ENCODE measurements at regions not wholly inside any gene's neighbourhood (a gene's known extent, or its start where the extent isn't known, plus 50 kb on each side); places are given as distances from the start of the nearest gene placed in this dataset.

- Mint-ChIP-seq H3K27ac (no peak overlapping the region), H3K9me3 (ENCODE audit: insufficient read depth) (no peaks in the 10 kb centered on the region), H3K4me3 (no peak overlapping the region), H3K4me1 (peaks cover 2% of the 10 kb centered on the region), H3K27me3 (peaks cover 42% of the 10 kb centered on the region)
- no peak for TF ChIP-seq EZH2 (IDR thresholded peaks at IDR 0.05; ENCODE audit: borderline replicate concordance, insufficient read depth, low read depth, low read length, poor library complexity, severe bottlenecking)
- ChIA-PET POLR2A (no interaction called here), CTCF (no interaction called here)
- Histone ChIP-seq H3K36me3 (replicated peaks in 1 of 2; ENCODE audit: control extremely low read depth in 1 of 2, control insufficient read depth in 1 of 2, extremely low read depth in 1 of 2, insufficient read depth in 2 of 2, low read length in 1 of 2) (no peaks in the 10 kb centered on the region), H3K4me1 (ENCODE audit: control insufficient read depth in 2 of 2, insufficient read depth in 2 of 2, low read length in 2 of 2) (no peaks in the 10 kb centered on the region), H3K4me2 (replicated peaks; ENCODE audit: low read depth, low read length, poor library complexity, severe bottlenecking) (no peak overlapping the region), H3K4me3 (ENCODE audit: control extremely low read depth in 1 of 5, extremely low read depth in 1 of 5, insufficient read depth in 1 of 5, low read depth in 2 of 5, low read length in 4 of 5) (no peak overlapping the region), H3K27me3 (replicated peaks in 1 of 4; ENCODE audit: control extremely low read depth in 1 of 4, control insufficient read depth in 3 of 4, insufficient read depth in 4 of 4, low read length in 3 of 4) (peaks cover 0 to 3% (median 1%) of the 10 kb centered on the region in 4 experiments), H3K9ac (ENCODE audit: low read length) (no peak overlapping the region), H3K9me3 (ENCODE audit: control extremely low read depth in 1 of 3, control insufficient read depth in 2 of 3, insufficient read depth in 1 of 3, low read length in 2 of 3) (no peaks in the 10 kb centered on the region), H2AFZ (ENCODE audit: insufficient read depth, low read depth, low read length, poor library complexity, severe bottlenecking) (no peak overlapping the region), H4K20me1 (ENCODE audit: control insufficient read depth, insufficient read depth, low read length, poor library complexity, severe bottlenecking) (no peaks in the 10 kb centered on the region), H3K27ac (ENCODE audit: low read length in 2 of 2) (no peak overlapping the region), H3K79me2 (ENCODE audit: control insufficient read depth, insufficient read depth, low read length) (no peaks in the 10 kb centered on the region)
- no peak for ATAC-seq (ENCODE audit: low read depth)
- DNase-seq: no peak
- intact Hi-C loops (cut with micrococcal nuclease): no loop called here
These were observed 199.3 kb upstream of the TBC1D5 start for GRCh38 chr3:17941766-17942165.

DNA sequence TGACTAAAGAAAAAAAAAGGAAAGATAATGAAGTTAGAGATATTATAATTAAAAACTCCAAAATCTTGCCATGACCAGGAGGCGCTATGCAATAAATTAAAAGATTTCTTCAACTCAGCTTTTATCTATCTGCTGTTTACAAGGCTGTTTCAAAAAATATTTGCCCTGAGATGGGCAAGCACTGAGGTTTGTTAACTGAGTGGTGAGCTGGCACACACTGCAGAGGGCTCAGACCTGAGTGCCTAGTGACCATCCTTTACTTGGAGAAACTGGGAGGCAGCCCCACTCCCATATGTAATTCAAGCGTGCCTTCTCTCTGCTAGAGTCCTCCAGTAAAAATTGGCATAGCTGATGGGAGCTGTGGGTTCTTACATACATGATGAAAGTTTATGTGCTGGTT is 198.7 kb upstream of the TBC1D5 start:
- DNase-seq (no peak), ATAC-seq (ENCODE audit: low read depth) (no peak)
- H2AFZ ChIP-seq (ENCODE audit: insufficient read depth, low read depth, low read length, poor library complexity, severe bottlenecking): no peak overlapping the region
- H3K9me3 ChIP-seq (ENCODE audit: control extremely low read depth in 1 of 3, control insufficient read depth in 2 of 3, insufficient read depth in 1 of 3, low read length in 2 of 3): no peaks in the 10 kb centered on the region
- H3K79me2 ChIP-seq (ENCODE audit: control insufficient read depth, insufficient read depth, low read length): no peaks in the 10 kb centered on the region
- no peak overlapping the region for H3K9ac ChIP-seq (ENCODE audit: low read length)
- no CpG with 5 or more reads among the region's 2 CpGs for WGBS (ENCODE audit: insufficient coverage)
- H3K4me1 ChIP-seq (ENCODE audit: control insufficient read depth in 2 of 2, insufficient read depth in 2 of 2, low read length in 2 of 2): no peaks in the 10 kb centered on the region
- ChIA-PET POLR2A (no interaction called here), CTCF (no interaction called here)
- H3K27me3 ChIP-seq (replicated peaks in 1 of 4; ENCODE audit: control extremely low read depth in 1 of 4, control insufficient read depth in 3 of 4, insufficient read depth in 4 of 4, low read length in 3 of 4): no peaks in the 10 kb centered on the region
- no peaks in the 10 kb centered on the region for H4K20me1 ChIP-seq (ENCODE audit: control insufficient read depth, insufficient read depth, low read length, poor library complexity, severe bottlenecking)
- H3K4me3 ChIP-seq (ENCODE audit: control extremely low read depth in 1 of 5, extremely low read depth in 1 of 5, insufficient read depth in 1 of 5, low read depth in 2 of 5, low read length in 4 of 5): no peak overlapping the region
- no peaks in the 10 kb centered on the region for H3K36me3 ChIP-seq (replicated peaks in 1 of 2; ENCODE audit: control extremely low read depth in 1 of 2, control insufficient read depth in 1 of 2, extremely low read depth in 1 of 2, insufficient read depth in 2 of 2, low read length in 1 of 2)
- intact Hi-C loops (cut with micrococcal nuclease): no loop called here
- no peak overlapping the region for H3K4me2 ChIP-seq (replicated peaks; ENCODE audit: low read depth, low read length, poor library complexity, severe bottlenecking)
- peaks cover 36% of the 10 kb centered on the region for H3K27me3 Mint-ChIP-seq
- no peaks in the 10 kb centered on the region for H3K9me3 Mint-ChIP-seq (ENCODE audit: insufficient read depth)
- TF ChIP-seq, protein P1, sequence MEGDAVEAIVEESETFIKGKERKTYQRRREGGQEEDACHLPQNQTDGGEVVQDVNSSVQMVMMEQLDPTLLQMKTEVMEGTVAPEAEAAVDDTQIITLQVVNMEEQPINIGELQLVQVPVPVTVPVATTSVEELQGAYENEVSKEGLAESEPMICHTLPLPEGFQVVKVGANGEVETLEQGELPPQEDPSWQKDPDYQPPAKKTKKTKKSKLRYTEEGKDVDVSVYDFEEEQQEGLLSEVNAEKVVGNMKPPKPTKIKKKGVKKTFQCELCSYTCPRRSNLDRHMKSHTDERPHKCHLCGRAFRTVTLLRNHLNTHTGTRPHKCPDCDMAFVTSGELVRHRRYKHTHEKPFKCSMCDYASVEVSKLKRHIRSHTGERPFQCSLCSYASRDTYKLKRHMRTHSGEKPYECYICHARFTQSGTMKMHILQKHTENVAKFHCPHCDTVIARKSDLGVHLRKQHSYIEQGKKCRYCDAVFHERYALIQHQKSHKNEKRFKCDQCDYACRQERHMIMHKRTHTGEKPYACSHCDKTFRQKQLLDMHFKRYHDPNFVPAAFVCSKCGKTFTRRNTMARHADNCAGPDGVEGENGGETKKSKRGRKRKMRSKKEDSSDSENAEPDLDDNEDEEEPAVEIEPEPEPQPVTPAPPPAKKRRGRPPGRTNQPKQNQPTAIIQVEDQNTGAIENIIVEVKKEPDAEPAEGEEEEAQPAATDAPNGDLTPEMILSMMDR (IDR thresholded peaks at IDR 0.05): no peak
- TF ChIP-seq EZH2 (IDR thresholded peaks at IDR 0.05; ENCODE audit: borderline replicate concordance, insufficient read depth, low read depth, low read length, poor library complexity, severe bottlenecking): no peak
- H3K4me3 Mint-ChIP-seq: no peak overlapping the region
- H3K27ac Mint-ChIP-seq: no peak overlapping the region
- H3K27ac ChIP-seq (ENCODE audit: low read length in 2 of 2): no peak overlapping the region
- H3K4me1 Mint-ChIP-seq: peaks cover 2% of the 10 kb centered on the region

All from B cell (primary cell).